IMR-90 (cell line): ENCODE measurements at regions not wholly inside any gene's neighbourhood (a gene's known extent, or its start where the extent isn't known, plus 50 kb on each side); places are given as distances from the start of the nearest gene placed in this dataset.

Experiments
- ATAC-seq: fragments of 200-7000 bp; cut with Tn5 transposase; 2 replicates; pipeline ENCODE4 v1.9.1; 2020; ENCODE audit warnings: low read depth, mild to moderate bottlenecking, moderate library complexity
- BruUV-seq: library from RNA; stranded (reverse); fragments of 400-500 nt; replicated peaks from 2 replicates; lab custom pipeline; 2021; lab: Mats Ljungman, UMichigan
- CTCF ChIA-PET: fragments of 300-600 bp; formaldehyde crosslinking; extraction: SDS; loops from one replicate; lab custom pipeline; 2021; ENCODE audit warnings: antibody characterized with exemption; lab: Yijun Ruan, JAX
- POLR2A ChIA-PET: fragments of 300-600 bp; sonication (Branson Sonifier 250); formaldehyde crosslinking; loops from one replicate; lab custom pipeline; 2022; ENCODE audit warnings: antibody characterized with exemption; ENCODE audit not compliant: unreplicated experiment; lab: Charles Lee
- DNase-seq: peaks from one replicate; pipeline ENCODE4 v3.0.0; 2013
- H2AFZ ChIP-seq: replicated peaks from 2 replicates; pipeline ENCODE3; 2013; ENCODE audit warnings: low read length, mild to moderate bottlenecking; ENCODE audit not compliant: poor library complexity
- H2AK5ac ChIP-seq: 2 replicates; pipeline ENCODE4 v1.6.1; 2013; ENCODE audit warnings: low read depth, low read length, inconsistent platforms
- H2AK9ac ChIP-seq: replicated peaks from 2 replicates; pipeline ENCODE3; 2013; ENCODE audit warnings: mild to moderate bottlenecking, low read depth, low read length, moderate library complexity; ENCODE audit not compliant: poor library complexity
- H2BK120ac ChIP-seq: 2 replicates; pipeline ENCODE4 v1.6.1; 2013; ENCODE audit warnings: low read depth, low read length, inconsistent platforms
- H2BK15ac ChIP-seq: 3 replicates; pipeline ENCODE4 v1.6.1; 2013; ENCODE audit warnings: low read depth, low read length, inconsistent platforms
- H2BK20ac ChIP-seq: 2 replicates; pipeline ENCODE4 v1.6.1; 2013; ENCODE audit warnings: low read depth, mild to moderate bottlenecking, inconsistent platforms, low read length, moderate library complexity
- H2BK5ac ChIP-seq: 2 replicates; pipeline ENCODE4 v1.6.1; 2013; ENCODE audit warnings: mild to moderate bottlenecking, low read depth, low read length, inconsistent platforms; ENCODE audit not compliant: poor library complexity, severe bottlenecking
- H3K14ac ChIP-seq: replicated peaks from 2 replicates; pipeline ENCODE4 v1.6.1; 2013; ENCODE audit warnings: low read depth, low read length, inconsistent platforms
- H3K18ac ChIP-seq: 2 replicates; pipeline ENCODE4 v1.6.1; 2013; ENCODE audit warnings: low read depth, low read length, control low read depth
- H3K23ac ChIP-seq: 2 replicates; pipeline ENCODE4 v1.6.1; 2013; ENCODE audit warnings: low read depth, low read length, inconsistent platforms
- H3K27ac ChIP-seq: 2 replicates; pipeline ENCODE4 v1.5.1; 2013; ENCODE audit warnings: mild to moderate bottlenecking, control low read depth, low read length; ENCODE audit not compliant: insufficient read depth
- H3K27me3 ChIP-seq: 2 replicates; pipeline ENCODE4 v1.6.1; 2013; ENCODE audit warnings: low read length; ENCODE audit not compliant: control insufficient read depth, insufficient read depth
- H3K36me3 ChIP-seq: 2 replicates; pipeline ENCODE4 v1.6.1; 2013; ENCODE audit warnings: low read length, mixed read lengths; ENCODE audit not compliant: control insufficient read depth, insufficient read depth
- H3K4ac ChIP-seq: 2 replicates; pipeline ENCODE4 v1.6.1; 2013; ENCODE audit warnings: low read depth, low read length, inconsistent platforms
- H3K4me1 ChIP-seq: 2 replicates; pipeline ENCODE4 v1.6.1; 2013; ENCODE audit warnings: low read length, mixed read lengths; ENCODE audit not compliant: control insufficient read depth, insufficient read depth
- H3K4me2 ChIP-seq: 2 replicates; pipeline ENCODE4 v1.6.1; 2013; ENCODE audit warnings: low read depth, mild to moderate bottlenecking, control low read depth, low read length, moderate library complexity
- H3K4me3 ChIP-seq: 2 replicates; pipeline ENCODE4 v1.5.1; 2013; ENCODE audit warnings: low read depth, mild to moderate bottlenecking, control low read depth, low read length, moderate library complexity; ENCODE audit not compliant: insufficient read depth
- H3K56ac ChIP-seq: 2 replicates; pipeline ENCODE4 v1.6.1; 2013; ENCODE audit warnings: low read length, inconsistent platforms; ENCODE audit not compliant: insufficient read depth; ENCODE audit errors: extremely low read depth
- H3K79me1 ChIP-seq, 2 experiments: 2 replicates each; pipeline ENCODE4 v1.6.1; 2013; ENCODE audit warnings: low read length in 2 of 2, inconsistent platforms in 1 of 2, low read depth in 1 of 2
- H3K9ac ChIP-seq: 2 replicates; pipeline ENCODE4 v1.6.1; 2013; ENCODE audit warnings: low read depth, low read length, control low read depth
- H3K9me1 ChIP-seq: 2 replicates; pipeline ENCODE4 v1.6.1; 2013; ENCODE audit warnings: low read length, inconsistent platforms; ENCODE audit not compliant: insufficient read depth
- H3K9me3 ChIP-seq: 2 replicates; pipeline ENCODE4 v1.6.1; 2013; ENCODE audit warnings: low read length; ENCODE audit not compliant: control insufficient read depth, insufficient read depth
- H4K20me1 ChIP-seq: 2 replicates; pipeline ENCODE4 v1.6.1; 2013; ENCODE audit warnings: low read length, inconsistent platforms; ENCODE audit not compliant: insufficient read depth
- H4K5ac ChIP-seq: 2 replicates; pipeline ENCODE4 v1.6.1; 2013; ENCODE audit warnings: mild to moderate bottlenecking, low read depth, low read length, control low read depth
- H4K8ac ChIP-seq, 2 experiments: 2 replicates each; pipeline ENCODE4 v1.6.1; 2013; ENCODE audit warnings: low read depth in 2 of 2, low read length in 2 of 2, control low read depth in 1 of 2, inconsistent platforms in 1 of 2
- H4K91ac ChIP-seq: 2 replicates; pipeline ENCODE4 v1.6.1; 2013; ENCODE audit warnings: low read depth, low read length, inconsistent platforms; ENCODE audit not compliant: insufficient read depth
- CEBPB ChIP-seq: IDR thresholded peaks from 2 replicates; pipeline ENCODE4 v1.6.1; 2012; ENCODE audit warnings: low read depth, low read length, improper control_type of control experiment
- CHD1 ChIP-seq: IDR thresholded peaks from 2 replicates; pipeline ENCODE4 v1.6.1; 2012; ENCODE audit warnings: low read depth, low read length, improper control_type of control experiment
- ELK1 ChIP-seq: fragments of 150-350 bp; IDR thresholded peaks from 2 replicates; pipeline ENCODE4 v1.6.1; 2016; ENCODE audit warnings: low read depth, mild to moderate bottlenecking, low read length, moderate library complexity, borderline replicate concordance
- FOS ChIP-seq: fragments of 150-350 bp; IDR thresholded peaks from 2 replicates; pipeline ENCODE4 v1.6.1; 2016; ENCODE audit warnings: low read depth, low read length
- MAZ ChIP-seq: IDR thresholded peaks from 2 replicates; pipeline ENCODE4 v1.6.1; 2012; ENCODE audit warnings: low read depth, mild to moderate bottlenecking, low read length, improper control_type of control experiment, moderate library complexity, borderline replicate concordance
- RAD21 ChIP-seq: IDR thresholded peaks from 2 replicates; pipeline ENCODE4 v1.6.1; 2012; ENCODE audit warnings: low read length, improper control_type of control experiment
- RCOR1 ChIP-seq: IDR thresholded peaks from 2 replicates; pipeline ENCODE4 v1.6.1; 2012; ENCODE audit warnings: mild to moderate bottlenecking, low read length, improper control_type of control experiment; ENCODE audit not compliant: insufficient replicate concordance
- RFX5 ChIP-seq: IDR thresholded peaks from 2 replicates; pipeline ENCODE4 v1.8.0; 2012; ENCODE audit warnings: low read depth, mild to moderate bottlenecking, low read length, moderate library complexity
- SMC3 ChIP-seq: fragments of 150-350 bp; IDR thresholded peaks from 2 replicates; pipeline ENCODE4 v1.6.1; 2016; ENCODE audit warnings: low read depth, mild to moderate bottlenecking, antibody characterized with exemption, low read length, moderate library complexity
- USF2 ChIP-seq: fragments of 150-350 bp; IDR thresholded peaks from 2 replicates; pipeline ENCODE4 v1.6.1; 2017; ENCODE audit warnings: mild to moderate bottlenecking, antibody characterized with exemption, low read length, low read depth
- dilution Hi-C: fragments of 300-500 bp; cut with HindIII; formaldehyde crosslinking; loops from one replicate; pipeline ENCODE4 v1.14.3; 2018; ENCODE audit warnings: low sequenced_read_pairs; ENCODE audit not compliant: unreplicated experiment
- in situ Hi-C: fragments of 300-500 bp; cut with MboI; formaldehyde crosslinking; loops from 3 replicates; pipeline ENCODE4 v1.14.3; 2019; ENCODE audit warnings: low sequenced_read_pairs, inconsistent platforms, mixed read lengths
- intact Hi-C: fragments of 100-400 bp; cut with micrococcal nuclease; formaldehyde crosslinking; loops from 2 replicates; pipeline ENCODE4 v1.10.0; 2022

- no peak overlapping the region; the same call in 2 of the 3 replicates for H2BK15ac ChIP-seq
- ATAC-seq (peak; percentile 64), DNase-seq (peak; percentile 49)
- peak overlapping the region; percentile 23; the same call in 1 of the 2 replicates for H3K18ac ChIP-seq
- peak overlapping the region; percentile 9 for H2AFZ ChIP-seq
- H3K4me1 ChIP-seq = peaks cover 3% of the 10 kb centered on the region
- no peak overlapping the region for H2BK20ac ChIP-seq
- CTCF ChIA-PET = no interaction called here
- in situ Hi-C loops = no loop called here
- no peak for TF ChIP-seq RCOR1
- no peak for TF ChIP-seq ELK1
- TF ChIP-seq CEBPB = no peak
- no peak for TF ChIP-seq RFX5
- TF ChIP-seq FOS = no peak
- no peak for TF ChIP-seq SMC3
- TF ChIP-seq RAD21 = no peak
- no peak for TF ChIP-seq USF2
- no peak for TF ChIP-seq MAZ
- no peak for TF ChIP-seq CHD1
- no peak overlapping the region for H2BK5ac ChIP-seq
- POLR2A ChIA-PET = no interaction called here
- intact Hi-C loops = no loop called here
- dilution Hi-C loops = no loop called here
- H3K36me3 ChIP-seq = no peaks in the 10 kb centered on the region
- H3K27me3 ChIP-seq = no peaks in the 10 kb centered on the region
- H3K4me2 ChIP-seq = peak overlapping the region; percentile 34; the same call in 1 of the 2 replicates
- 0 out of 2 replicates have a peak overlapping the region, but pooled peaks have one; percentile 17 for H3K14ac ChIP-seq
- no peak overlapping the region for H3K4me3 ChIP-seq
- no peak overlapping the region for H4K8ac ChIP-seq
- peak overlapping the region; percentile 20; the same call in 1 of the 2 replicates for H2BK120ac ChIP-seq
- H3K9me1 ChIP-seq = no peaks in the 10 kb centered on the region
- no peak overlapping the region for H2AK9ac ChIP-seq
- H4K5ac ChIP-seq = peak overlapping the region; percentile 63; the same call in 1 of the 2 replicates
- no peak overlapping the region for H4K91ac ChIP-seq
- H3K4ac ChIP-seq = peak overlapping the region; percentile 24; the same call in 1 of the 2 replicates
- no TSS peak for BruUV-seq
- H3K9ac ChIP-seq = no peak overlapping the region
- H2AK5ac ChIP-seq = no peak overlapping the region
- H3K23ac ChIP-seq = no peak overlapping the region
- no peaks in the 10 kb centered on the region for H3K9me3 ChIP-seq
- H3K56ac ChIP-seq = no peak overlapping the region
- H4K20me1 ChIP-seq = no peaks in the 10 kb centered on the region
- H3K79me1 ChIP-seq = no peaks in the 10 kb centered on the region
- H3K27ac ChIP-seq = no peak overlapping the region
Measured at GRCh38 chr3:74443102-74443501, 171.4 kb downstream of the CNTN3 start.
